WTC11 (cell line): ENCODE measurements at regions not wholly inside any gene's neighbourhood (a gene's known extent, or its start where the extent isn't known, plus 50 kb on each side); places are given as distances from the start of the nearest gene placed in this dataset.

Source experiments
- CBFB ChIP-seq: sonication (generic); formaldehyde crosslinking; IDR thresholded peaks from 2 replicates; pipeline ENCODE4 v1.8.1; 2022; ENCODE audit warnings: mild to moderate bottlenecking, low read depth, missing genetic modification reagents
- MAX ChIP-seq: sonication (generic); formaldehyde crosslinking; IDR thresholded peaks from 2 replicates; pipeline ENCODE4 v1.8.0; 2022; ENCODE audit warnings: mild to moderate bottlenecking, missing genetic modification reagents

GRCh38 chr9:31389075-31389474 is 995.4 kb upstream of the ACO1 start:
- TF ChIP-seq MAX (no peak), CBFB (CRISPR knock-in tag) (no peak)
